HAP-1 (cell line): ENCODE measurements at regions not wholly inside any gene's neighbourhood (a gene's known extent, or its start where the extent isn't known, plus 50 kb on each side); places are given as distances from the start of the nearest gene placed in this dataset.
"Not testable (repeated sequence)": the region's sequence is repeated elsewhere in the genome, so short reads cannot be mapped to it uniquely, and the experiment has no call there.

Experiments used
- DNase-seq, 2 experiments: peaks; one replicate each; pipeline ENCODE4 v3.0.0-alpha.2; 2016 to 2020; ENCODE audit warnings: low spot score in 2 of 2
- H3K27me3 ChIP-seq: fragments of 250-450 bp; sonication (Bioruptor Pico); 2 replicates; pipeline ENCODE4 v1.5.1; 2020; ENCODE audit warnings: low read depth, mild to moderate bottlenecking, moderate library complexity
- H3K36me3 ChIP-seq: fragments of 250-450 bp; sonication (Bioruptor Pico); replicated peaks from 2 replicates; pipeline ENCODE4 v1.5.1; 2020; ENCODE audit warnings: mild to moderate bottlenecking
- H3K4me1 ChIP-seq: fragments of 250-450 bp; sonication (Bioruptor Pico); 2 replicates; pipeline ENCODE4 v1.5.1; 2020; ENCODE audit warnings: mild to moderate bottlenecking
- H3K4me3 ChIP-seq: fragments of 250-450 bp; sonication (Bioruptor Pico); 2 replicates; pipeline ENCODE4 v1.5.1; 2020; ENCODE audit warnings: mild to moderate bottlenecking, moderate library complexity
- H3K9me3 ChIP-seq: fragments of 250-450 bp; sonication (Bioruptor Pico); 2 replicates; pipeline ENCODE4 v1.5.1; 2020; ENCODE audit warnings: mild to moderate bottlenecking, moderate library complexity
- in situ Hi-C: fragments of 300-500 bp; cut with MboI; formaldehyde crosslinking; loops from 3 replicates; pipeline ENCODE4 v1.14.3; 2020; ENCODE audit warnings: low sequenced_read_pairs, inconsistent platforms, mixed read lengths

- Histone ChIP-seq H3K4me1 (peaks cover 31% of the 10 kb centered on the region), H3K4me3 (no peak overlapping the region), H3K27me3 (no peaks in the 10 kb centered on the region), H3K9me3 (no peaks in the 10 kb centered on the region), H3K36me3 (no peaks in the 10 kb centered on the region)
- no peak for DNase-seq
- in situ Hi-C loops, result no loop called here
Observed at GRCh38 chr5:17113174-17113958, 104.1 kb upstream of the BASP1 start.

DNA sequence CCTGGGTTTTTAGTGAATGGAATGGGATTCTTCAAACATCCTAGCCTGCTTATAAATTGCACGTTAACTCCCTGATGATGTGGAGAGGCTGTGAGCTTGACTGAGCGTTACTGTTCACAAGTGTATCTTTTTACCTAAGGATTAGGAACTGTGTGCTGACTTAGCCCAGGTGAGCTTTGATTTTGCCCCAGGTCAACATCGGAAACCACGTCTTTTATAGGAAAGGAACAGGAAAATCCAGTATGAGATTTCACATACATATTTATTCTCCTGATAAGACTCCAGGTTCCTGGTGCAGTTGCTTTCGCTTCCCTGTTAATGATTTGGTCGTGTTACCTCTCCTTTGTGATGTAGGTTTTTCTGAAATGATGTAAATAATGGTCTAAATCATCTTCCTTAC, 103.2 kb upstream of the BASP1 start:
- in situ Hi-C loops, result no loop called here
- Histone ChIP-seq H3K4me1 (peaks cover 31% of the 10 kb centered on the region), H3K9me3 (no peaks in the 10 kb centered on the region), H3K36me3 (no peaks in the 10 kb centered on the region), H3K4me3 (no peak overlapping the region), H3K27me3 (no peaks in the 10 kb centered on the region)
- no peak for DNase-seq

DNA sequence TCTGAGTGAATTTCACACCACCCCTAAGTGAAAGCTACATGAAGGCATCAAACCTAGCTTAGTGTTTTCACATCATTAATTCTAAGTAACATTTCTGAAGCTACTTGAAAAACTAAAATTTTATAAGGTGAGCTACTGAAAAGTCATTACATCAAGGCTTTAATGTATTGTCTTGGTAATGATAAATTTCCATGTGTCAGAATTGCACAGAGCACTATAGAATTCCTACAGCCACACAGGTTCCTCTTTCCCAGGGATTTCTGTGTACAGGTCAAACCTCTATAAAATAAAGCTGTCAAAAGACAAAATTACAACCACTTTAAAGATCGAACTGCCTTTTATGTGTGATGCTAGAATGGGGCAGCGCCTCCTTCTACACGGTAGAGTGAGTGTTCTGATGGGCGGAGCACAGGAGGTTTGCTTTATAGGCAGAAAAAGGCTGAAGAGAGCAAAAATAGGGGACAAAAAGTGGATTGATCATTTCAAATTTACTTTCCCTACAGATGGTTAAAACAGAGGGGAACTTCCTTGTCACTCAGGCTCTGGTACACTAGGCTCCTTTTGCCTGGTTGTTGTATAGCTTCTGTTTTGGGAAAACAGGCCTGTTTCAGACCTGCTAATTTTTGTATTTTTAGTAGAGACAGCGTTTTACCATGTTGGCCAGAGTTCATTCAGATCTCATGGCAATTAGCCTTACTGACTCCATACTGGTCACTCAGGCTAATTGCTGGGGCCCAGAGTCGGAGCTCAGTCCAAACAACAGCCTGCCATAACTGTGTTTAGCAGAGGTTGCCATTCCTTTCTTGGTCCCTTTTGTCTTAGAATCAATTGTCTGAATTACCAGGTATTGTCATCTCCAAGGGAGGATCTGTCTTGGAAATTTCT, 102.5 kb upstream of the BASP1 start:
- in situ Hi-C loops, result no loop called here

GRCh38 chr5:17115855-17116254, 101.6 kb upstream of the BASP1 start:
- Histone ChIP-seq H3K36me3 (no peaks in the 10 kb centered on the region), H3K27me3 (no peaks in the 10 kb centered on the region), H3K9me3 (no peaks in the 10 kb centered on the region), H3K4me1 (peaks cover 24% of the 10 kb centered on the region), H3K4me3 (no peak overlapping the region)
- peak in 1 of 2 experiments; percentile 31 for DNase-seq
- in situ Hi-C loops, result no loop called here

More for the DNA sequence above, 102.5 kb upstream of the BASP1 start:
- H3K4me3 ChIP-seq, result no peak overlapping the region
- H3K9me3 ChIP-seq, result no peaks in the 10 kb centered on the region
- peaks cover 31% of the 10 kb centered on the region for H3K4me1 ChIP-seq
- H3K27me3 ChIP-seq, result no peaks in the 10 kb centered on the region
- H3K36me3 ChIP-seq, result no peaks in the 10 kb centered on the region
- peak; percentile 42 to 49 for DNase-seq

- Histone ChIP-seq H3K9me3 (no peaks in the 10 kb centered on the region), H3K4me3 (no peak overlapping the region), H3K4me1 (peaks cover 20% of the 10 kb centered on the region), H3K27me3 (no peaks in the 10 kb centered on the region), H3K36me3 (no peaks in the 10 kb centered on the region)
- peak in 1 of 2 experiments; percentile 30 for DNase-seq
- in situ Hi-C loops, result no loop called here
Observed at GRCh38 chr5:17118631-17119030, 98.8 kb upstream of the BASP1 start.

DNA sequence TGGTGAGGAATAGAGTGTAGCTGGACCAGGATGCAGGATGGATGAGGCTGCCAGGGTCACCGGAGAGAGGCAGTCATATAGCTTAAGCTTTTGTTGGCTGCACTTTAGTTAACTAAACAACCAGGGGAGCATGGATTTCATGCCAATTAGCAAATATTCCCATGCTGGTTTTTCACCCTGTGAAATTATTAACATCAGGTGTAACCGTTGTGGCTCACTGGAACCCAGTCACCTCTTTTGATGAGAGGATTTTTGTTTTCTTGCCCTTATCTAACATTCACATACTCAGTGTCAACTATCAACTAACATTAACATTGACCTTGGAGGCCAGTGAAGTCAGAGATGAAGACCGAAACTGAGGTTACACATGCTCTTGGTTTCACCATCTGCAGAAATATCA, 97.2 kb upstream of the BASP1 start:
- no peaks in the 10 kb centered on the region for H3K9me3 ChIP-seq
- no peak overlapping the region for H3K4me3 ChIP-seq
- no peaks in the 10 kb centered on the region for H3K27me3 ChIP-seq
- peaks cover 15% of the 10 kb centered on the region for H3K4me1 ChIP-seq
- in situ Hi-C loops, result no loop called here
- no peak for DNase-seq
- H3K36me3 ChIP-seq, result no peaks in the 10 kb centered on the region

DNA sequence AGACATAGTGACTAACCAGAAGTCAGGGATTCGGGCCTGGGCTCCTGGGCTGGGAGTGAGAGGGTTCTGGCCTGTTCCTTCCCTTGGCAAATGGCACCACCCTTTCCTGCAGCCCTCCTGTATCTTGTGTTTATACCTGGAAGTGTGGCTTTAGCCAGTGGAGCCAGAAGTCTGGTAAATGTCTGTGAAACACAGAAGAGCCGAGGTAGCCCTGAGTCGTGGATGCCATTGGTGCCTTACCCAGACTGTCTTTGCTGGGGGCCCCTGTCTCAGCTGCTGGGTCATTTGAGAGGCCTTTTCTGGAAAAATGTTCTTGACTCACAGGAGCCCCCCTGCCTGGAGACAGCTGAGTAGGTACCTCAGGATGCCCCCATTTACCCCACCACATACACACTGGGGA, 95.7 kb upstream of the BASP1 start:
- H3K27me3 ChIP-seq, result no peaks in the 10 kb centered on the region
- H3K4me1 ChIP-seq, result peaks cover 4% of the 10 kb centered on the region; the same call in 1 of the 2 replicates
- no peak for DNase-seq
- no peak overlapping the region for H3K4me3 ChIP-seq
- in situ Hi-C loops, result no loop called here
- H3K36me3 ChIP-seq, result no peaks in the 10 kb centered on the region
- no peaks in the 10 kb centered on the region for H3K9me3 ChIP-seq

DNA sequence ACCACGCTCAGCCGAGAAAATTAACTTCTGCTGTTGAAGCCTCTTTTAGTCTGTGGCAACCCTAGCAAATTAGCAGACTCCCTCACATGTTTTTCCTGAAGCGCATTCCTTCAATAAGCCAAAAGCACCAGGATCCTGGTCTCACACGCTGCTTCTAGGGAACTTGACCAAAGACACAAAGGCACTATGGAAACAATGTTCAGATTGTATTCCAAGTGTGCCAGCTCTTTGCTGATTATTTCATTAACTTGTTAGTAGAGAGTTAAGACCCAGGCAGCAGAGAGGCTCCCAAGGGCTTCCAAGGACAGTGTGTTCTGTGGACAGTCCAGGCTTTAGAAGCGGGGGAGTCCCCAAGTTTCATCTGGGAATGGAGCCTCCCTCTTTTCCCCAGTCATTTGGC, 94.4 kb upstream of the BASP1 start:
- in situ Hi-C loops, result no loop called here
- H3K9me3 ChIP-seq, result no peaks in the 10 kb centered on the region
- no peaks in the 10 kb centered on the region for H3K36me3 ChIP-seq
- no peak overlapping the region for H3K4me3 ChIP-seq
- no peak for DNase-seq
- H3K27me3 ChIP-seq, result no peaks in the 10 kb centered on the region
- H3K4me1 ChIP-seq, result peaks cover 4% of the 10 kb centered on the region; the same call in 1 of the 2 replicates

DNA sequence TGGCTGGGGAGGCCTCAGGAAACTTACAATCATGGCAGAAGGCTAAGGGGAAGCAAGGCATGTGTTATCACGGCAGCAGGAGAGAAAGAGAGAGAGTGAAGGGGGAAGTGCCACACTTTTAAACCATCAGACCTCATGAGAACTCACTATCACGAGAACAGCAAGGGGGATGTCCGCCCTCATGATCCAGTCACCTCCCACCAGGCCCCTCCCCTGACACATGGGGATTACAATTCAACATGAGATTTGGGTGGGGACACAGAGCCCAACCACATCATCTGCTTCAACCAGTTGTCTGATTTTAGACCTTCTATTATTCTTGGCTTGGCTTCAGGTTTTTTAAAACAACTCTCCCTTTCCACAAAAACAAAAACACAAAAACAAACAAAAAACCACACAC, 93.7 kb upstream of the BASP1 start:
- H3K27me3 ChIP-seq, in situ Hi-C loops, H3K36me3 ChIP-seq, H3K4me3 ChIP-seq, H3K4me1 ChIP-seq, DNase-seq, H3K9me3 ChIP-seq: not testable (repeated sequence)

DNA sequence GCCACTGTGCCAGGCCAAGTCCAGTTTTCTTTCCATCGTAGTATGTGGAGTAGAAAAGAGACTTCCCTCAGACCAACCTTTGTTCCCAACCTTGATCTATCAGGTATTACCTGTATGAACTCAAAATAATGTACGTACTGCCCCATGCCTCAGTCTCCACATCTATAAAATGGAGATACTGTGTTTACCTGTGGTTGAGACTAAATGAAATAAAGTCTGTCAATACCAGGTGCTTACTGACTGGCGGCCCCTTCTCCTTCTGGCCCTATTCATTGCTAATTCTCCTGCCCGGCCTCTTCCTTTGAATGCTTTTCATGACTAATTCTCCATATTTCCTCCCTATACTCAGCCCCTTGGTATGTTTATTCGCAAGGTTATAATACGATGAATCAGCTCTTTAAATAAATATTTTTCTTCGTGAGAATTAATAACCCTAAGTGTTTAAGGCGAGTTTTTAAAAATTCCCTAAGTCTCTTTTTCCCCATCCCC, 89.6 kb upstream of the BASP1 start:
- in situ Hi-C loops, result no loop called here
- no peak for DNase-seq
- no peaks in the 10 kb centered on the region for H3K36me3 ChIP-seq

GRCh38 chr5:17129093-17129849, 88.2 kb upstream of the BASP1 start:
- no peak for DNase-seq
- no peak overlapping the region for H3K4me3 ChIP-seq
- in situ Hi-C loops, result no loop called here
- H3K36me3 ChIP-seq, result no peaks in the 10 kb centered on the region
- peaks cover 10% of the 10 kb centered on the region for H3K4me1 ChIP-seq
- no peaks in the 10 kb centered on the region for H3K9me3 ChIP-seq
- H3K27me3 ChIP-seq, result no peaks in the 10 kb centered on the region

More for the DNA sequence above, 89.6 kb upstream of the BASP1 start:
- Histone ChIP-seq H3K27me3 (no peaks in the 10 kb centered on the region), H3K4me1 (peaks cover 6% of the 10 kb centered on the region), H3K9me3 (no peaks in the 10 kb centered on the region), H3K4me3 (no peak overlapping the region)

DNA sequence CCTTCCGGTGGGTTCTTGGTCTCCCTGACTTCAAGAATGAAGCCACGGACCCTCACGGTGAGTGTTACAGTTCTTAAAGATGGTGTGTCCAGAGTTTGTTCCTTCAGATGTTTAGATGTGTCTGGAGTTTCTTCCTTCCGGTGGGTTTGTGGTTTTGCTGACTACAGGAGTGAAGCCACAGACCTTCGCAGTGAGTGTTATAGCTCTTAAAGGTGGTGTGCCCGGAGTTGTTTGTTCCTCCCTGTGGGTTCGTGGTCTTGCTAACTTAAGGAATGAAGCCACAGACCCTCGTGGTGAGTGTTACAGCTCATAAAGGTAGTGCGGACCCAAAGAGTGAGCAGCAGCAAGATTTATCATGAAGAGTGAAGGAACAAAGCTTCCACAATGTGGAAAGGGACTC, 87.1 kb upstream of the BASP1 start:
- not testable (repeated sequence) for DNase-seq, H3K4me3 ChIP-seq, H3K4me1 ChIP-seq, H3K9me3 ChIP-seq, H3K27me3 ChIP-seq, H3K36me3 ChIP-seq
- in situ Hi-C loops, result loop anchor here (5.0 kb wide), 1 partner anchor 198 kb away; no protein-coding TSS in a partner anchor

DNA sequence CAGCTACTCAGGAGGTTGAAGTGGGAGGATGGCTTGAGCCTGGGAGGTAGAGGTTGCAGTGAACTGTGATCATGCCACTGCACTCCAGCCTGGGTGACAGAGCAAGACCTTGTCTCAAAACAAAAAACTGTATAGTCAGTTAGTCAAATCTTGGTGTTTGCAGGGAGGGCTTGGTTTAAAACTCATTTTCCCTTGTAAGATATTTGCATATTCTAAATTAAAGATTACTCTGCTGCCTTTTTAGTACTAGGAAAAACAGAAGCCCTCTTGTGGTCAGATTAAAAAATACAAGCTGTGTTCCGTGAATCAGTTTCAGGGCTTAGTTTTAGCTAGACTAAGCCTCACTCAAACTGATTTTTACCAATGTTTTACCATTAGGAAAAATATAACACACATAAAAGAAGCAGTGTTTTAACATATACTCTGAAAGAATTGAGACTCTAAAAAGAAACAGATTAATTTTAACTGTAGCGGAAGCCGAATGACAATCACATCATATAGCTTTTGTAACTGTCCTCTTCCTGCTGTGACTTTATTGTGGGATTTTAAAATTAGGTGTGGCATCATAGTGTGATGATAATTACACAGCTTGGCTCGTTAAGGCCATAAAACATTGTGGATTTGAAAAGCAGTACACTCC, 84.9 kb upstream of the BASP1 start:
- Histone ChIP-seq H3K9me3 (no peaks in the 10 kb centered on the region), H3K4me3 (no peak overlapping the region), H3K36me3 (no peaks in the 10 kb centered on the region), H3K4me1 (peaks cover 7% of the 10 kb centered on the region), H3K27me3 (no peaks in the 10 kb centered on the region)
- in situ Hi-C loops, result loop anchor here (5.0 kb wide), 1 partner anchor 200 kb away; no protein-coding TSS in a partner anchor
- DNase-seq, result peak in 1 of 2 experiments; percentile 31
